ENCODE measurements at regions not wholly inside any gene's neighbourhood (a gene's known extent, or its start where the extent isn't known, plus 50 kb on each side); places are given as distances from the start of the nearest gene placed in this dataset.

DNA sequence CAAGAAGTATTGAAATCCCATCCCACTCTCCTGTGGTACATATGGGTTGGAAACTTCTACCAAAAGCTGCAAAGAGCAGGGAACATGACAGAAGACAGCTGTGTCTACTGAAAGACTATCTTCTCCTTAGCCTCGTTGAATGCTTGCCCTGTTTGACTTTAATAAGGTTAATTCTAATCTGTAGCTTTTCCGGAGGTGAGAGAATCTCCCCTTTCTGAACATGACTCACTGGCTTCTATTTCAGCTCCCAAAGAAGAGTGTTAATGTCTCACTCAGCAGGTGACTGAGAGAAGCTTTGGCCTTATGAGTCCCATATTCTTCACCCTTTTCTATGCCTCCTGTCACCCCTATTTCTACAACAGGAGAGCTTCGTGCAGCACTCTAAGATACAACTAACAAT is 88.3 kb downstream of the HHIPL2 start (continued):
- no peak for TF ChIP-seq FOSL1 (IDR thresholded peaks at IDR 0.05; ENCODE audit: insufficient read depth, low read depth, low read length)
- no peak for TF ChIP-seq SIRT6 (IDR thresholded peaks at IDR 0.05; ENCODE audit: low read length)
- TF ChIP-seq POU5F1 (IDR thresholded peaks at IDR 0.05; ENCODE audit: low read depth, low read length) = no peak

All from H1 (cell line).